Activated T-cell treated with anti-CD3 and anti-CD28 coated beads, Interleukin-2, amount 50 U/mL, for 24 hours (primary cell): ENCODE measurements at regions not wholly inside any gene's neighbourhood (a gene's known extent, or its start where the extent isn't known, plus 50 kb on each side); places are given as distances from the start of the nearest gene placed in this dataset.

Experiments used
- DNase-seq: peaks from one replicate; pipeline ENCODE4 v3.0.0-alpha.2; 2020
- H3K27ac Mint-ChIP-seq: 2 replicates; pipeline ENCODE4 v1.8.0; 2020; ENCODE audit warnings: mild to moderate bottlenecking, mixed read lengths
- H3K27me3 Mint-ChIP-seq: 2 replicates; pipeline ENCODE4 v1.8.0; 2020; ENCODE audit warnings: mixed read lengths
- H3K36me3 Mint-ChIP-seq: 2 replicates; pipeline ENCODE4 v1.8.0; 2020; ENCODE audit warnings: low read depth, mixed read lengths
- H3K4me1 Mint-ChIP-seq: 2 replicates; pipeline ENCODE4 v1.8.0; 2020; ENCODE audit warnings: low read depth, mixed read lengths
- H3K4me3 Mint-ChIP-seq: 2 replicates; pipeline ENCODE4 v1.8.0; 2020; ENCODE audit warnings: mild to moderate bottlenecking, moderate library complexity, mixed read lengths
- H3K9me3 Mint-ChIP-seq: 2 replicates; pipeline ENCODE4 v1.8.0; 2020; ENCODE audit warnings: mixed read lengths

- H3K4me3 Mint-ChIP-seq, result no peak overlapping the region
- no peaks in the 10 kb centered on the region for H3K27me3 Mint-ChIP-seq
- H3K4me1 Mint-ChIP-seq, result no peaks in the 10 kb centered on the region
Observed at GRCh38 chr5:89447027-89447426, 564.0 kb upstream of the MEF2C start.

GRCh38 chr5:89445106-89445745 lies 562.2 kb upstream of the MEF2C start:
- no peak overlapping the region for H3K4me3 Mint-ChIP-seq
- no peak for DNase-seq
- H3K27ac Mint-ChIP-seq, result no peak overlapping the region
- no peaks in the 10 kb centered on the region for H3K9me3 Mint-ChIP-seq
- H3K36me3 Mint-ChIP-seq, result no peaks in the 10 kb centered on the region
- no peaks in the 10 kb centered on the region for H3K27me3 Mint-ChIP-seq
- H3K4me1 Mint-ChIP-seq, result no peaks in the 10 kb centered on the region

More at GRCh38 chr5:89447027-89447426, 564.0 kb upstream of the MEF2C start:
- DNase-seq, result no peak
- Mint-ChIP-seq H3K9me3 (no peaks in the 10 kb centered on the region), H3K36me3 (no peaks in the 10 kb centered on the region), H3K27ac (no peak overlapping the region)

GRCh38 chr5:89444088-89444487 lies 561.1 kb upstream of the MEF2C start:
- Mint-ChIP-seq H3K4me3 (no peak overlapping the region), H3K4me1 (no peaks in the 10 kb centered on the region)

GRCh38 chr5:89443508-89443907 lies 560.5 kb upstream of the MEF2C start:
- Mint-ChIP-seq H3K4me1 (no peaks in the 10 kb centered on the region), H3K9me3 (no peaks in the 10 kb centered on the region), H3K27me3 (no peaks in the 10 kb centered on the region), H3K27ac (no peak overlapping the region), H3K4me3 (no peak overlapping the region), H3K36me3 (no peaks in the 10 kb centered on the region)
- no peak for DNase-seq

More at GRCh38 chr5:89444088-89444487, 561.1 kb upstream of the MEF2C start:
- Mint-ChIP-seq H3K36me3 (no peaks in the 10 kb centered on the region), H3K27me3 (no peaks in the 10 kb centered on the region), H3K9me3 (no peaks in the 10 kb centered on the region), H3K27ac (no peak overlapping the region)
- no peak for DNase-seq

- no peaks in the 10 kb centered on the region for H3K36me3 Mint-ChIP-seq
- no peak for DNase-seq
- no peaks in the 10 kb centered on the region for H3K9me3 Mint-ChIP-seq
- no peaks in the 10 kb centered on the region for H3K4me1 Mint-ChIP-seq
- no peaks in the 10 kb centered on the region for H3K27me3 Mint-ChIP-seq
- H3K4me3 Mint-ChIP-seq, result no peak overlapping the region
- H3K27ac Mint-ChIP-seq, result no peak overlapping the region
Observed at GRCh38 chr5:89441965-89442364, 559.0 kb upstream of the MEF2C start.

GRCh38 chr5:89440670-89441069 lies 557.7 kb upstream of the MEF2C start:
- no peak overlapping the region for H3K4me3 Mint-ChIP-seq
- no peak overlapping the region for H3K27ac Mint-ChIP-seq
- no peaks in the 10 kb centered on the region for H3K9me3 Mint-ChIP-seq
- no peaks in the 10 kb centered on the region for H3K27me3 Mint-ChIP-seq
- no peak for DNase-seq
- H3K36me3 Mint-ChIP-seq, result no peaks in the 10 kb centered on the region
- H3K4me1 Mint-ChIP-seq, result no peaks in the 10 kb centered on the region

GRCh38 chr5:89437450-89438435 lies 554.8 kb upstream of the MEF2C start:
- Mint-ChIP-seq H3K27ac (no peak overlapping the region), H3K27me3 (no peaks in the 10 kb centered on the region), H3K4me3 (no peak overlapping the region), H3K4me1 (no peaks in the 10 kb centered on the region), H3K36me3 (no peaks in the 10 kb centered on the region), H3K9me3 (no peaks in the 10 kb centered on the region)
- no peak for DNase-seq

GRCh38 chr5:89436464-89436863 lies 553.5 kb upstream of the MEF2C start:
- H3K27ac Mint-ChIP-seq, result no peak overlapping the region
- no peak for DNase-seq
- H3K27me3 Mint-ChIP-seq, result no peaks in the 10 kb centered on the region
- no peaks in the 10 kb centered on the region for H3K4me1 Mint-ChIP-seq
- H3K9me3 Mint-ChIP-seq, result no peaks in the 10 kb centered on the region
- no peak overlapping the region for H3K4me3 Mint-ChIP-seq
- no peaks in the 10 kb centered on the region for H3K36me3 Mint-ChIP-seq

- no peaks in the 10 kb centered on the region for H3K9me3 Mint-ChIP-seq
- H3K4me1 Mint-ChIP-seq, result no peaks in the 10 kb centered on the region
- H3K27me3 Mint-ChIP-seq, result no peaks in the 10 kb centered on the region
- H3K27ac Mint-ChIP-seq, result no peak overlapping the region
- no peak overlapping the region for H3K4me3 Mint-ChIP-seq
- no peak for DNase-seq
- H3K36me3 Mint-ChIP-seq, result no peaks in the 10 kb centered on the region
Observed at GRCh38 chr5:89435347-89435746, 552.4 kb upstream of the MEF2C start.

- no peak for DNase-seq
- Mint-ChIP-seq H3K9me3 (no peaks in the 10 kb centered on the region), H3K4me1 (peaks cover 2% of the 10 kb centered on the region), H3K4me3 (no peak overlapping the region), H3K27me3 (no peaks in the 10 kb centered on the region), H3K36me3 (no peaks in the 10 kb centered on the region), H3K27ac (no peak overlapping the region)
Observed at GRCh38 chr5:89428624-89429023, 545.6 kb upstream of the MEF2C start.

- Mint-ChIP-seq H3K36me3 (no peaks in the 10 kb centered on the region), H3K27ac (no peak overlapping the region), H3K4me3 (no peak overlapping the region), H3K4me1 (peaks cover 2% of the 10 kb centered on the region), H3K27me3 (peaks cover 4% of the 10 kb centered on the region), H3K9me3 (no peaks in the 10 kb centered on the region)
- no peak for DNase-seq
Observed at GRCh38 chr5:89425062-89425461, 542.1 kb upstream of the MEF2C start.

GRCh38 chr5:89421035-89421434 lies 538.1 kb upstream of the MEF2C start:
- peaks cover 2% of the 10 kb centered on the region for H3K4me1 Mint-ChIP-seq
- H3K4me3 Mint-ChIP-seq, result no peak overlapping the region
- H3K36me3 Mint-ChIP-seq, result no peaks in the 10 kb centered on the region
- peaks cover 5% of the 10 kb centered on the region for H3K9me3 Mint-ChIP-seq
- DNase-seq, result no peak
- H3K27me3 Mint-ChIP-seq, result peaks cover 4% of the 10 kb centered on the region
- no peak overlapping the region for H3K27ac Mint-ChIP-seq

- peaks cover 5% of the 10 kb centered on the region for H3K9me3 Mint-ChIP-seq
- no peak overlapping the region for H3K27ac Mint-ChIP-seq
- H3K4me3 Mint-ChIP-seq, result no peak overlapping the region
- H3K36me3 Mint-ChIP-seq, result no peaks in the 10 kb centered on the region
- peaks cover 4% of the 10 kb centered on the region for H3K27me3 Mint-ChIP-seq
- H3K4me1 Mint-ChIP-seq, result no peaks in the 10 kb centered on the region
- DNase-seq, result no peak
Observed at GRCh38 chr5:89418407-89419085, 535.6 kb upstream of the MEF2C start.

GRCh38 chr5:89417990-89418389 lies 535.0 kb upstream of the MEF2C start:
- peaks cover 4% of the 10 kb centered on the region for H3K27me3 Mint-ChIP-seq
- H3K4me3 Mint-ChIP-seq, result no peak overlapping the region
- no peak for DNase-seq
- peaks cover 5% of the 10 kb centered on the region for H3K9me3 Mint-ChIP-seq
- no peak overlapping the region for H3K27ac Mint-ChIP-seq
- H3K4me1 Mint-ChIP-seq, result no peaks in the 10 kb centered on the region
- no peaks in the 10 kb centered on the region for H3K36me3 Mint-ChIP-seq

GRCh38 chr5:89417515-89417914 lies 534.5 kb upstream of the MEF2C start:
- Mint-ChIP-seq H3K9me3 (peaks cover 5% of the 10 kb centered on the region), H3K4me3 (no peak overlapping the region), H3K27me3 (peaks cover 4% of the 10 kb centered on the region), H3K27ac (no peak overlapping the region), H3K4me1 (no peaks in the 10 kb centered on the region), H3K36me3 (no peaks in the 10 kb centered on the region)
- no peak for DNase-seq
